GM21526 (cell line): ENCODE measurements at regions not wholly inside any gene's neighbourhood (a gene's known extent, or its start where the extent isn't known, plus 50 kb on each side); places are given as distances from the start of the nearest gene placed in this dataset.

ENCODE experiments used
- ATAC-seq: cut with Tn5 transposase; IDR thresholded peaks from one replicate; pipeline ENCODE4 v1.9.1; 2021; ENCODE audit warnings: moderate library complexity; ENCODE audit not compliant: unreplicated experiment, low FRiP score

- no peak for ATAC-seq
Observed at GRCh38 chr4:130124066-130124465, 1028.1 kb downstream of the C4orf33 start.

- ATAC-seq = no peak
Observed at GRCh38 chr4:130125467-130125866, 1029.5 kb downstream of the C4orf33 start.

GRCh38 chr4:130127297-130127696 lies 1031.3 kb downstream of the C4orf33 start:
- ATAC-seq = no peak

GRCh38 chr4:130131536-130131935 lies 1035.6 kb downstream of the C4orf33 start:
- no peak for ATAC-seq

GRCh38 chr4:130141651-130142050 lies 1045.7 kb downstream of the C4orf33 start:
- no peak for ATAC-seq

- no peak for ATAC-seq
Observed at GRCh38 chr4:130143656-130144055, 1047.7 kb downstream of the C4orf33 start.

GRCh38 chr4:130146773-130147172 lies 1050.8 kb downstream of the C4orf33 start:
- ATAC-seq = no peak

GRCh38 chr4:130147641-130148040 lies 1051.7 kb downstream of the C4orf33 start:
- ATAC-seq = no peak

- ATAC-seq = no peak
Observed at GRCh38 chr4:130154901-130155300, 1058.9 kb downstream of the C4orf33 start.

- no peak for ATAC-seq
Observed at GRCh38 chr4:130163701-130164100, 1067.7 kb downstream of the C4orf33 start.

- ATAC-seq = no peak
Observed at GRCh38 chr4:130165381-130165780, 1069.4 kb downstream of the C4orf33 start.

GRCh38 chr4:130172156-130172555 lies 1076.2 kb downstream of the C4orf33 start:
- ATAC-seq = no peak

GRCh38 chr4:130178106-130178505 lies 1082.2 kb downstream of the C4orf33 start:
- no peak for ATAC-seq

GRCh38 chr4:130183096-130183495 lies 1087.1 kb downstream of the C4orf33 start:
- no peak for ATAC-seq

- no peak for ATAC-seq
Observed at GRCh38 chr4:130183766-130184165, 1087.8 kb downstream of the C4orf33 start.

- no peak for ATAC-seq
Observed at GRCh38 chr4:130185123-130185522, 1089.2 kb downstream of the C4orf33 start.

GRCh38 chr4:130186931-130187330 lies 1091.0 kb downstream of the C4orf33 start:
- no peak for ATAC-seq

- ATAC-seq = no peak
Observed at GRCh38 chr4:130187587-130187986, 1091.6 kb downstream of the C4orf33 start.

GRCh38 chr4:130192787-130193186 lies 1096.8 kb downstream of the C4orf33 start:
- ATAC-seq = no peak

GRCh38 chr4:130197946-130198345 lies 1102.0 kb downstream of the C4orf33 start:
- no peak for ATAC-seq

- no peak for ATAC-seq
Observed at GRCh38 chr4:130203571-130203970, 1107.6 kb downstream of the C4orf33 start.

GRCh38 chr4:130210864-130211263 lies 1114.9 kb downstream of the C4orf33 start:
- no peak for ATAC-seq

- no peak for ATAC-seq
Observed at GRCh38 chr4:130214268-130214667, 1118.3 kb downstream of the C4orf33 start.
